Right lobe of liver (tissue), 6 donors: ENCODE measurements at regions not wholly inside any gene's neighbourhood (a gene's known extent, or its start where the extent isn't known, plus 50 kb on each side); places are given as distances from the start of the nearest gene placed in this dataset.

Experiments
- ATAC-seq, 4 donors: fragments of 200-7000 bp; cut with Tn5 transposase; one replicate each; pipeline ENCODE4 v1.9.1; 2020; ENCODE audit warnings: mild to moderate bottlenecking in 4 of 4, moderate library complexity in 4 of 4
- DNase-seq, 3 donors: peaks; one replicate each; pipeline ENCODE4 v3.0.0-alpha.2; 2020
- H3K27ac ChIP-seq, 3 donors: fragments of 200-600 bp; one replicate each; pipeline ENCODE4 v1.8.0; 2022
- H3K27me3 ChIP-seq, 2 donors: fragments of 200-600 bp; one replicate each; pipeline ENCODE4 v1.8.0; 2022
- H3K36me3 ChIP-seq, 4 donors: fragments of 200-600 bp; sonication (generic) in 1 of 4; one replicate each; pipeline versions ENCODE4 v1.5.1 to v1.8.0; 2017 to 2022; ENCODE audit warnings: control low read depth in 1 of 4
- H3K4me1 ChIP-seq, 4 donors: fragments of 200-600 bp; sonication (generic) in 1 of 4; one replicate each; pipeline versions ENCODE4 v1.5.1 to v1.8.0; 2017 to 2022; ENCODE audit warnings: control low read depth in 1 of 4
- H3K4me3 ChIP-seq, 3 donors: fragments of 200-600 bp; one replicate each; pipeline ENCODE4 v1.8.0; 2022
- H3K9me3 ChIP-seq, 4 donors: fragments of 200-600 bp; sonication (generic) in 1 of 4; one replicate each; pipeline versions ENCODE4 v1.5.1 to v1.8.0; 2017 to 2022; ENCODE audit warnings: control low read depth in 1 of 4
- POLR2A ChIP-seq: fragments of 450-650 bp; IDR thresholded peaks from one replicate; pipeline ENCODE4 v1.6.1; 2017; ENCODE audit warnings: antibody characterized with exemption, mild to moderate bottlenecking
- WGBS: methylation state at CpG from one replicate; pipeline ENCODE4 v1.1.6; 2018; ENCODE audit warnings: low coverage, low lambda C conversion rate; ENCODE audit not compliant: insufficient coverage; ENCODE audit errors: missing lambda C conversion rate; 5-methylcytosine and 5-hydroxymethylcytosine counted together
- intact Hi-C, 2 donors: fragments of 100-400 bp; cut with DNase I; formaldehyde crosslinking; loops; one replicate each; pipeline versions ENCODE4 v1.11.2 to v1.14.1; 2022
- TF ChIP-seq, protein P1 (sequence below), 4 donors: fragments of 200-600 bp in 3 of 4; fragments of 450-650 bp in 1 of 4; IDR thresholded peaks; one replicate each; pipeline versions ENCODE4 v1.5.1 to v1.8.0; 2016 to 2022; ENCODE audit warnings: antibody characterized with exemption in 4 of 4, mild to moderate bottlenecking in 2 of 4
- donor health status: DM: no; HTN: yes; CAD: no.
- donor health status: DM: no; HTN: no; CAD: no.
- donor health status: DM: no; HTN: no; CAD: no.
- donor health status: DM: no; HTN: yes; CAD: no.
- donor health status: DM: no; HTN: yes; CAD: no.

DNA sequence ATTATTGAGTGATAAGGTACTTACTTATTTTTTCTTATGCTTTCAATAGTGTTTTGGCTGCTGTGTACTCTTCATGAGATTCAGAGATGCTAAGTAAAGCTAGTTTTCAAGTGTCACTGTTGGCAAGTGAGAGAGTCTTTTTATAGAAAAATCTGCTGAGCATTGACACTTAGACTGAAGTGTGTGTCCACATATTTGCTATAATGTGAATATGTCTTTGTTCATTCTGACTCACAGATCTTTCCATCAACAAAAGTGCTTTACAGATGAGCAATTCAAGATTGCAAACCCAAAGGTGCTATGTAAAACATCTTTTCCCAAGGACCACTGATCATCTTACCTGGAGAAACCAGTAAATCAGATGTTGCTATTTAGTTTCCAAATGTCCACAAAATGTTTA, 410.6 kb upstream of the FIGN start:
- H3K27ac ChIP-seq, result no peak overlapping the region
- no peak for ATAC-seq
- TF ChIP-seq POLR2A, result no peak
- TF ChIP-seq, protein P1, sequence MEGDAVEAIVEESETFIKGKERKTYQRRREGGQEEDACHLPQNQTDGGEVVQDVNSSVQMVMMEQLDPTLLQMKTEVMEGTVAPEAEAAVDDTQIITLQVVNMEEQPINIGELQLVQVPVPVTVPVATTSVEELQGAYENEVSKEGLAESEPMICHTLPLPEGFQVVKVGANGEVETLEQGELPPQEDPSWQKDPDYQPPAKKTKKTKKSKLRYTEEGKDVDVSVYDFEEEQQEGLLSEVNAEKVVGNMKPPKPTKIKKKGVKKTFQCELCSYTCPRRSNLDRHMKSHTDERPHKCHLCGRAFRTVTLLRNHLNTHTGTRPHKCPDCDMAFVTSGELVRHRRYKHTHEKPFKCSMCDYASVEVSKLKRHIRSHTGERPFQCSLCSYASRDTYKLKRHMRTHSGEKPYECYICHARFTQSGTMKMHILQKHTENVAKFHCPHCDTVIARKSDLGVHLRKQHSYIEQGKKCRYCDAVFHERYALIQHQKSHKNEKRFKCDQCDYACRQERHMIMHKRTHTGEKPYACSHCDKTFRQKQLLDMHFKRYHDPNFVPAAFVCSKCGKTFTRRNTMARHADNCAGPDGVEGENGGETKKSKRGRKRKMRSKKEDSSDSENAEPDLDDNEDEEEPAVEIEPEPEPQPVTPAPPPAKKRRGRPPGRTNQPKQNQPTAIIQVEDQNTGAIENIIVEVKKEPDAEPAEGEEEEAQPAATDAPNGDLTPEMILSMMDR (IDR thresholded peaks at IDR 0.05), result no peak
- H3K4me1 ChIP-seq, result no peaks in the 10 kb centered on the region
- H3K36me3 ChIP-seq, result no peaks in the 10 kb centered on the region
- no peak for DNase-seq
- intact Hi-C loops, result no loop called here
- no peaks in the 10 kb centered on the region for H3K9me3 ChIP-seq
- H3K27me3 ChIP-seq, result no peaks in the 10 kb centered on the region
- H3K4me3 ChIP-seq, result no peak overlapping the region

DNA sequence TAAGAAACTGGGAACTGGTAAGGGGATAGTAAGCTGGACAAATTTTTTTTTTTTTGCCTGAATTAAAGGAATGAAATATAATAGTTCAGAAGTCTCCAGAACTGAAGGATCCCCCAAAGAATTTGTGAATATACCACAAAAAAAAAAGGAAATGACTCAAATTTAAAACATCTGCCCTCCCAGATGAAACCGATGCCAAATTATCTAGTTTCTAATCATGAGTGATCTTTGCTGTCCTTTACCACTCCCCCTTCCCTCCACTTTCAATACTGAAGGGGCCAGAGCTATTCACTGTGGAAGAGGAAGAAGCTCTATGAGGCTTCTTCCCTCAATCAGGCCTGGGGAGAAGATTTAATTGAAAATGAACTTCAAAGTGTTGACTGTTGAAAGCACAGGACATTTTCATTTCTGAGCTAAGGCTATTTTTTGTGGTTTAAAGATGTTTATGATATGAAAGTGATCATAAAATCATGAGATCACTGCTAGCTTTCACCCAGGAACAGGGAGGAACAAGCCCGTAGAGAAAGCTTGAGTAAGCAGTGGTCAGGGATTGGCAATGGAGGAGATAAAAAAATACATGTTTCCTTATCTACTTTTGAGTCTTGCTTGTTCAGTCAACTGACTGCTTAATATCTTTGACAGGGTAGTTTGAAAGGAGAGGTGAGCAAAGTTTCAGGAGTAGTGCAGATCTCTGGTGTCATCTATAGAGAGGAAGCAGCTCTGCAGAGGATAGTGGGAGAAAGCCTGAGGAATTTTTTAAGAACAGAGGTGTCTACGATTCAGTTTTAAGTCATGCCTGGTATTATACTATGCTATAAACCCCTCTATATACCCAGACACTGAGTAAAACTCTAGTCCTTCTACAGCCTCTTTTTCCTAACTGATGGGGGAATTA, 409.5 kb upstream of the FIGN start:
- DNase-seq, result no peak
- intact Hi-C loops, result no loop called here
- no peak for ATAC-seq
- H3K36me3 ChIP-seq, result no peaks in the 10 kb centered on the region
- H3K9me3 ChIP-seq, result no peaks in the 10 kb centered on the region
- no peak overlapping the region for H3K4me3 ChIP-seq
- no peak for TF ChIP-seq POLR2A
- TF ChIP-seq, protein P1 (IDR thresholded peaks at IDR 0.05), result no peak
- 50% methylated on average over 3 of the region's 3 CpGs for WGBS
- H3K27me3 ChIP-seq, result no peaks in the 10 kb centered on the region
- no peak overlapping the region for H3K27ac ChIP-seq
- H3K4me1 ChIP-seq, result no peaks in the 10 kb centered on the region

DNA sequence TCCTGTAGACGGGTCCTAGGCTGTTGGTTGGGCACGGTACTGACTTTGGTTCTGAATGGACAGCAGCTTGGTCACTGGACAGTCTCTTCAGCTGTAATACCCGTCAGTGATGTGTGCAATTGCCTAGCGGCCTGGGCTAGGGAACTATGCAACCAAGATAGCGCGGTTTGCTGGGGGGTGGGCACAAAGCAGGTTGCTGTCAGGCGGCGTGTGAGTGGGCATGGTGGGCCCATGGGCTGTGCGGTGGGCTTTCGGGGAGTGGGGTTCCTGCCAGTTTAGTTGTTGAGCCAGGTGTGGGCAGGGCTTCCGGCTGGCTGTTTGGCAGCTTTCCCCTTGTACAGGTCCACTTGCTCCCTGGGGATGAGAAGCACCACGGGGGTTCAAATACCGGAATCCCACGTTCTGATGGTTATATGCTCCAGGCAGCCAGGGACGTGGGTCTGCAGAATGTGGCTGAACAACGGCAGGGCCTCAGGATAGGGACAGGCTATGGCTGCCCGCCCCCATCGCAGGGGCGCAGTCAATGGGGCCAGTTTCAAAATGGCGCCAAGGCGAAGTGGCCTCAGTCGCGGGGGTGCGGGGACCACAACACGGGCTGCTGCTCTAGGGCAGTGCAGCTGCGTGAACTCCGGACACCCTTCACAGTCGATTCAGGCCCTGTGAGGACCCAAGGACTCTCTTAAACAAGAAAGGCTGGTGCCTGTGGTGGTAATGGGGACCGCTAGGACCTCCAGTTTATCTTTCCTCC, 407.5 kb upstream of the FIGN start:
- ATAC-seq (no peak), DNase-seq (no peak)
- H3K9me3 ChIP-seq, result no peaks in the 10 kb centered on the region
- WGBS, result 76% methylated on average over 4 of the region's 29 CpGs
- intact Hi-C loops, result no loop called here
- H3K4me3 ChIP-seq, result no peak overlapping the region
- H3K4me1 ChIP-seq, result no peaks in the 10 kb centered on the region
- H3K27me3 ChIP-seq, result no peaks in the 10 kb centered on the region
- H3K27ac ChIP-seq, result no peak overlapping the region
- H3K36me3 ChIP-seq, result no peaks in the 10 kb centered on the region
- TF ChIP-seq, protein P1 (IDR thresholded peaks at IDR 0.05), result no peak
- no peak for TF ChIP-seq POLR2A

DNA sequence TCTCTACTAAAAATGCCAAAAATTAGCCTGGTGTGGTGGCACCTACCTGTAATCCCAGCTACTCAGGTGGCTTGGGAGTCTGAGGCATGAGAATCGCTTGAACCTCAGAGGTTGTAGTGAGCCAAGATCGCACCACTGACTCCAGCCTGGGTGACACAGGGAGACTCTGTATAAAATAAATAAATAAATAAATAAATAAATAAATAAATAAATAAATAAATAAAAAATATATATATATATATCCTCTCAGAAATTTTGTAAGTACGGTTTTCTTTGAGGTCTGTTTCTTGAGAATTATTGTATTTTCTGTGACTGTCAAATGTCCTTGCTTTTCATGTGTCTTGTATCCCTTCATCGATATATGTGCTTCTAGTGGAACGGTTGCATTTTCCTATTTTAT, 406.9 kb upstream of the FIGN start:
- DNase-seq, result no peak
- no peak overlapping the region for H3K27ac ChIP-seq
- H3K27me3 ChIP-seq, result no peaks in the 10 kb centered on the region
- no peak for ATAC-seq
- 81% methylated on average over 5 of the region's 5 CpGs for WGBS
- TF ChIP-seq, protein P1 (IDR thresholded peaks at IDR 0.05), result no peak
- no peak for TF ChIP-seq POLR2A
- H3K36me3 ChIP-seq, result no peaks in the 10 kb centered on the region
- H3K4me1 ChIP-seq, result no peaks in the 10 kb centered on the region
- H3K4me3 ChIP-seq, result no peak overlapping the region
- no peaks in the 10 kb centered on the region for H3K9me3 ChIP-seq
- intact Hi-C loops, result no loop called here
